HG02588 (cell line): ENCODE measurements at regions not wholly inside any gene's neighbourhood (a gene's known extent, or its start where the extent isn't known, plus 50 kb on each side); places are given as distances from the start of the nearest gene placed in this dataset.
"Not testable (repeated sequence)": the region's sequence is repeated elsewhere in the genome, so short reads cannot be mapped to it uniquely, and the experiment has no call there.

ENCODE experiments used
- ATAC-seq: cut with Tn5 transposase; IDR thresholded peaks from one replicate; pipeline ENCODE4 v1.9.1; 2021; ENCODE audit warnings: mild to moderate bottlenecking, moderate library complexity; ENCODE audit not compliant: unreplicated experiment

DNA sequence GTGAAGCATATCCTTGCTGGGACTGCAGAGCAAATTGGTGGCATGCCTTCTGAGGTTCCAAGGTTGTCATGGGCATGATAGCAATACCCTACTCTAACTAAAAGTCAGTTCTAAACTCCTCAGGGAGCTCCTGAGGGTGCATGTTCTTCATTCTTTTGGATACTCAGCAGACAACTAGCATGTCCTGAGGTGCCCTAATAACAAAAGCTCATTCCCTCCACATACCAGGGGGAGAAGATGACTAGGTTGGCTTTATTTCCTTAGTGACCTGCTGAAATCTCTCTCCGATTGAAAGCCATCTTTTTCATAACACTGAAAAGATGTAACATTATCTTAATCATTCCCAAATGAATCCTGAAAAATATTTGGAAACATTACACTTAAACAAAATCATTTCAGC lies 188.7 kb upstream of the IGF1 start:
- no peak for ATAC-seq

DNA sequence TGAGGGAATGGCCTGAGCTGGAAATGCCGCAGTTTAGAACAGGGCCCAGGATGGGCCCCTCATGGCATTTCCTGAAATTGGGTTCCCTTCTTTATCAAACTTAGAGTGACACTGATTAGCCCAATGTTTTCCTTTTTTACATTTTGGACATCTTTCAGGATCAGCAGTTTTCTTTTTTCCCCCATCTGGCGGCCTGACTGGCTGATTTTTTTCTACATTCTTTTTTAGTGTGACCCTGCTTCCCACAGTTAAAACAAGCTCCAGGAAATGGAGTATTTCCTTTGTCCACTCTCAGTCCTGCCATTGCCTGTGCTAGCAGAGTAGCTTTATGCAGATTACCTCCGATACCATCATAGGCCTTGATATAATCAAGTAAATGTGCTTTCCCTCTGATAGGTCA lies 185.8 kb upstream of the IGF1 start:
- not testable (repeated sequence) for ATAC-seq

DNA sequence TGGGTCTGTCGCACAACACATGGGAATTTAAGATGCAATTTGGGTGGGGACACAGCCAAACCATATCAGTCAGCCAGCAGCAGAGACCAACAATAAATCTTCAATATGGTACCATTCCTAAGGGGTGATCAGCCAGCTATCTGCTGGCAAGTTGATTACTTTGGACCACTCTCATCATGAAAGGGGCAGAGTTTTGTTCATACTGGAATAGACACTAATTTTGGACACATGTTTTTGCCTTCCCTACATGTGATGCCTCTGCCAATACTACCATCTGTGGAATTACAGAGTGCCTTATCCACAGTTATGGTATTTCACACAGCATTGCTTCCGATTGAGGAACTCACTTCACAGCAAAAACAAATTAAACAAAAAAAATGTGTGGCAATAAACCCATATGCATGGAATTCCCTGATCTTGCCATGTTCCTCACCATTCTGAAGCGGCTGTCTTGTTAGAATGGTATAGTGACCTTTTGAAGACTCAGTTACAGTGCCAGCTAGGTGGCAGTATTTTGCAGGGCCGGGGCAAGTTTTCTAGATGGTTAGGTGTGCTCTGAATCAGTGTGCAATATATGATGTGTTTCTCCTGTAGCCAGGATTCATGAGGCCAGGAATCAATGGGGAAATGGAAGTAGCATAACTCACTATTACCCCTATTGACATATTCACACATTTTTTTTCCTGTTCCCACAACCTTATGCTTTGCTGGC lies 179.0 kb upstream of the IGF1 start:
- ATAC-seq, result no peak

DNA sequence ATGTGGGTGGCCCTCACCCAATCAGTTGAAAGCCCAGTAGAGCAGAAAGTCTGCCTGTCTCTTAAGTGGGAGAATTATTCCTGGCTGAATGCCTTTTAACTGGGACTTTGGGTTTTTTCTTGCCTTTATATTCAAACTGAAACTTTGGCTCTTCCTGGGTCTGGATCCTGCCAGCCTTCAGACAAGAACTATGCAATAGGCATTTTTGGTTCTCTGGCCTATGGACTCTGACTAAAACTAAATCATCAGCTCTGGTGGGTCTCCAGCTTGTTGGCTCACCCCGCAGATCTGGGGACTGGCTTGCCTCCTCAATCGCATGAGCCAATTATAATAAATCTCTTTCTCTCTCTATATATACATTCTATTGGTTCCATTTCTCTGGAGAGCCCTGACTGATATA lies 173.0 kb upstream of the IGF1 start:
- no peak for ATAC-seq

DNA sequence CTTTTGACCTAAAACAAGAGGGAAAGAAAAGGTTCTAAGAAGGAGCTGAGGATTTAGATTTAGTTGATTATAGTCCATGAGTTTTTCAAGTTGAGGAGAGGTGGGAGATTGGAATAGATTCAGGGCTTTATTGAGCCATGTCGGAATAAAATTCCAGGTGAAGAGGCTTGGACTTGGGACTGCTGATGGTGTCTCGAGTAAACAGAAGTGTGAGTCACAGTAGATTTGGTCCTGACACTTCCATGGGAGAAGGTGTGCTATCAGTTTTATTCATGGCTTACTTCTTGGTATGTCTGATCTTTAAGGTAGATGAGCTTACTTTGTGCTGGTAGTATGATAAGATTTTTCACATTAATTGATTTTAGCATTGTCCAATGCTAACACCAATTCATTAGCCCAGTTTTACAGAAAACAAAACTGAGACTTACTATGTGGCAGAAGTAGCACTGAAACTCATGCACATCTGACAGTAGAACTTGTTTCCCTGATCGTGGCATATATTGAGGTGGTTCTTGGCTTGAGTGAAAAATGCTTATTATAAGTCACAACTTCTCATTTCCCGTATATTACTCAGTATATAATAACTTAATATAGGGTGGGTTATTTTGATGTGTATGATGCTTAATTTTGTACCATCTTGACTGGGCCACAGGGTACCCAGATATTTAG lies 172.4 kb upstream of the IGF1 start:
- no peak for ATAC-seq

DNA sequence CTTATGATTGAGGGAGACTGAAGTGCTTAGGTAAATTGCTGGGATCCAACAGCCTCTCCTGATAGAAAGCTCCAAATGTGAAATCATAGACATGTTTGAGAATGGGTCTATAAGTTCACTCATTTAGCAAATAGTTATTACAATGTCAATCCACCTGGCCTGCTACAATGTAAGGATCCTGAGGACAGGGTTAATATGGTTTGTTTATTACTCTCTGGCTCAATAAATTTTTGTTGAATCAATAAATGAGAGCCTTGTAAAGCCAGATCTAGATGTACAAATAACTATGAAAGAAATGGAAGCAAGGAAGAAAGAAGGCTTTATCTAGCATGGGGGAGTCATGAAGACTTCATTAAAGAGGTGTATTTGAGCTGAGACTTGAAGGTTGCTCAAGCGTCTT lies 165.6 kb upstream of the IGF1 start:
- no peak for ATAC-seq

DNA sequence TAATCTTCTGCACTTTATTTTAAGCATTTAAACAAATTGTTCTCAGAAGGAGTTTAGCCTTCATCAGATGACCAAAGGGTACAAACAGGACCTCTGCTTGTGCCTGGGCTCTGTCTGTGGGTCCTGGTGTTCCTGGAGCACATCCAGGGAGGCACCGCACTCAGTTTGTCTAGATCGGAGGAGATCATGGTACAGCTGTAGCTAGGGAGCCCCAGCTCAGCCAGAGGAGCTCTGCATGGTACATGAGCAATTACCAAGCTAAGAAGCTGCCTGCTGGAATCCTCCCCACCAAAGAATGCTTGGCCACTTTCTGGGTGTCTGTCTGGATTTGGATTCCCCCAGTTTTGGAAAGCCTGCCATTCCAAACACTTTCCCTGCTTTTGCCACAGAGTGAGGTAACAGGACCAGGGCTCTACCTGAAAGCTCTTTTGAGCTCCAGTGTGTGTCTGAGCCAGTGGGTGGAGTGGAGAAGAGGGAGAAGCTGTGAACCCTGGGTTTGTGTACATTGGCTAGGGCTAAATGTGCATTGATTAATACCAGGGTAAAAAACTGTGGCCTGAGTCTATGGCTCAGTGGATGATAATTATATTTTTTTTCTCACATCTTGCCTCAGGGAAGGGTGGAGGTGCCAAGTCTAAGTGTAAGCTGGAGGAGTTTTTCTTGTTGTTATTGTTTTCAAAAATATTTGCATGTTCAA lies 163.7 kb upstream of the IGF1 start:
- ATAC-seq, result no peak

DNA sequence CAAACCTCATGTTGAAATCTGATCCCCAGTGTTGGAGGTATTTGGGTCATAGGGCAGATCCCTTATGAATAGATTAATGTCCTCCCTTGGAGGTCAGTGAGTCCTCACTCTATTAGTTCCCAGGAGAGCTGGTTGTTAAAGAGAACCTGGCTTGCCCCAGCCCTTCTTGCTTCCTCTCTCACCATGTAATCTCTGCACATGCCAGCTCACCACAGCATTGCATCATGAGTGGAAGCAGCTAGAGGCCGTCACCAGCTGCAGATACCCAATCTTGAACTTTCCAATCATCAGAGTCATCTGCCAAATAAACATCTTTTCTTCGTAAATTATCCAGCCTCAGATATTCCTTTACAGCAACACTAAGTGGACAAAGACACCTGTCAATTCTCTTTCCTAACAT lies 161.8 kb upstream of the IGF1 start:
- ATAC-seq, result no peak

DNA sequence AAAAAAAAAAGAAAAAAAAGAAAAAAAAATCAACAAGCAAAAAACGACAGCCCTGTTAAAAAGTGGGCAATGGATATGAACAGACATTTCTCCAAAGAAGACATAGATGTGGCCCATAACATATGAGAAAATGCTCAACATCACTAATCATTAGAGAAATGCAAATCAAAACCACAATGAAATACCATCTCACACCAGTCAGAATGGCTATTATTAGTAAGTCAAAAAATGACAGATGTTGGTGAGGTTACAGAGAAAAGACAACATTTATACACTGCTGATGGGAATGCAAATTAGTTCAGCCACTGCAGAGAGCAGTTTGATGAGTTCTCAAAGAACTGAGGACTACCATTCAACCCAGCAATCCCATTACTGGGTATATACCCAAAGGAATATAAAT lies 160.3 kb upstream of the IGF1 start:
- ATAC-seq, result not testable (repeated sequence)

DNA sequence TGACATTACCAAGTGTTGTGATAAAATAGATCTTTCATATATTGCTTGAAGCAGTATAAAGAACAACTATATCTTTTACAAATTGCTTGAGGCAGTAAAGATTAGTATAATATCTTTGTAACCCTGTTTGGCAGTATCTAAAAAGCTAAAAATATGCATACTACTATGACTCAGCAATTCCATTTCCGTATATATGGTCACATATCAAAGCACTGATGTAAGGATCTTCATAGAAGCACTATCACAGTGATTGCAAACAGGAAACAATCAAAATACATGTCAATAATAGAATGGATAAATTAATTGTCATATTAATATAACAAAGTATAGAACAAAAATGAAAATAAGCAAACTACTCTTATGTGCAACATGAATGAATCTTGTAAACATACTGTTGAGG lies 158.4 kb upstream of the IGF1 start:
- ATAC-seq, result no peak

DNA sequence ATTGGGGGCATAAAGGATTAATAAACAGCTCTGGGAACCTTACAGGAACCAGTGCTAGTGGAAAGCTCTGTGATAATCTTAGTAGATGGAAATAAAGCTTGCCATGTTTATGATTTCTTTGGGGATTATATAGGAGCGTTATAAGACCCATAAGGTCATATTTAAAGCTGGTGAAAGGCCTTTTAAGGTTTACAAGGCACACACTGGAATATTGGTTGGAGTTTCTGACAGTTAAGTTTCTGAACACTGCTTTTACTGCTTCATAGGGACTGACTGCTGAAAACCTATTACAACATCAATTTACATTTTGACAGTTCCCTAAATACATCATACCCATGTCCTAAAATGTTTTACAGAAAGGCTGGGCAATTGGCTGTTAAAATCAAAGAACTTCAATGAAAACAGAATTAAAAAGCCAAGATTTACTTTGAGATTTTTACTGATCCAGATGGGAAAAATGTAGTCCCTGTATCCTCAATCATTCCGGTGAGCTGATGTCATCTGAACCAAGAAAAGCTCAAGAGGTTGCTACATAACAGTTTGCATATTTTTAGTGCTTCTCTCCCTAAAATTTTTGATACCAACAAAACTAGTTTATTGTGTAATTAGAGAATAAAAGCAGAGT lies 153.7 kb upstream of the IGF1 start:
- no peak for ATAC-seq

DNA sequence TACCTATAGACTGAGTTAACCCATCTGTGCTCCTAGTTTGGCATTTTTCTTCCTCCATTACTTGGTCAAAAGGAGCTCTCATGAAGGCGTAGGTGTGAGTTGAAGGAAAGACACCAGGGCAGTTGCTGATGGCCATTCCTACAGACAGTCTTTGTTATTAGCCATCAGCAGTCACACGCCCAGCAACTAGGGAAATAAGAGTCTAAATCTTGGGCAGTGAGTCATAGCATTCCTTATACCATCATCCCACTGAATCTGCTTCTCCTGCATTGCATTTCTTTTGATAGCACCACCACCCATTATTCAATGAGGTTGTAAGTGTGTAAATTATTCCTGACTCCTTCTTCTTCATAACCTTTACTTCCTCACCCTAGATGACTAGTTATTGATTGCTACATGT lies 150.9 kb upstream of the IGF1 start:
- no peak for ATAC-seq

DNA sequence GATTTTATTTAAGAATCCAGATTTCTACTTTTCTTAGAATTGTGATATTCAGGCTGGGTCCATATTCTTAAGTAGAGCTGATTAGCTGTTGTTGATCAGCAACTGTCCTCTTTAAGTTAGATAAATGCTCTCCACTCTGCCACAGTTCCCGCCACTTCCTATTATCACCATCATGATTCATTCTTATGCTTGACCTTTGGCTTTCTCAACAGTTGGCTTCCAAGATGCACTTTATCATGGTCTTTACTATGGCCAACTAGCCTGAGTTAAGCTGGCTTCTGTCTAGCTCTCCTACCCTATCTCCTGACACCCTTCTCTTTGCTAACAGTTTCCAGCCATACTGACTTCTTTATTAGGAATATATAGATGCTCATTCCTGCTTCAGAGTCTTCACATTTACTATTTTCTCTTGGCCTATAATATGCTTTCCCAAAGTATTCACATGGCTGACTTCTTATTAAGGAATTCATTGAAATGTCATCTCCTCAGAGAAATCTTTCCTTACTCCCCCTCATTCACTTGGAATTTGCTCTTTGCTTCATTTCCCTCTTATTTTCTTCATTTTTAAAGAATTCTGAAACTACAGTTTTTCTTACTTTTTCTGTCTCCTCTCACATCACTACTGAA lies 149.0 kb upstream of the IGF1 start:
- no peak for ATAC-seq

DNA sequence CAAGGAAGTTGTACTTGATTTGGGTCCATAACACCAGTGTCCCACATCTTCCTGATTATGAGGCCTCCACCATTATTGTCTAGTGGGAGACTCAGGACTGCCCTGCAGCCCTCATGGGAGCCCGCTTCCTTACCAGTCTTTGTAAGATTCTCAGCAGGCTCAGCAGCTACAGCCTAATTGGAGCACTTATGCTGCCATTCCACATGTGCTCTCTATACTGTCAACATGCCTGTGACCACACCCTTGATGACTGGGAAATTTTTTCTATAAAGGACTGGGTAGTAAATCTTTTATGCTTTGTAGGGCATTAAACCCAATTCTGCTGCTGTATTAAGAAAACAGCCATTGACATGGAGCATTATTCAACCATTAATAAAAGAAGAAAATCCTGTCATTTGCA lies 145.5 kb upstream of the IGF1 start:
- no peak for ATAC-seq

DNA sequence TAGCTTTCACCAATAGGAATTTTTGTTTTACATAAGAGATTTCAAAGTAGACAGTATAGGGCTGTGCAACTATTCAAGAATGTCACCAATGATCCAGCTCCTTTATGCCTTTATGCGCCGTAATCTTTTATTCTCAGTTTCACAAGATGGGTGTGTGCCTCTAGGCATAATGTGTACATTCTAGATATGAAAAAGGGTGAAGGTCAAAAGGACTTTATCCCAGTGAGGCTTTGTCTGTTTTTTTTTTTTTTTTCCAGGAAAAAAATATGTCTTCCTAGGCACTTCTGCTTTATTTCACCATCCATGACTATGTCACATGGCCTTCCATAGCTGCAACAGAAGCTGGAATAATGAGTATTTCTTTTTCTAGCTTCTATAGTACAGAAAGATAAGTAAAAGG lies 142.3 kb upstream of the IGF1 start:
- no peak for ATAC-seq

DNA sequence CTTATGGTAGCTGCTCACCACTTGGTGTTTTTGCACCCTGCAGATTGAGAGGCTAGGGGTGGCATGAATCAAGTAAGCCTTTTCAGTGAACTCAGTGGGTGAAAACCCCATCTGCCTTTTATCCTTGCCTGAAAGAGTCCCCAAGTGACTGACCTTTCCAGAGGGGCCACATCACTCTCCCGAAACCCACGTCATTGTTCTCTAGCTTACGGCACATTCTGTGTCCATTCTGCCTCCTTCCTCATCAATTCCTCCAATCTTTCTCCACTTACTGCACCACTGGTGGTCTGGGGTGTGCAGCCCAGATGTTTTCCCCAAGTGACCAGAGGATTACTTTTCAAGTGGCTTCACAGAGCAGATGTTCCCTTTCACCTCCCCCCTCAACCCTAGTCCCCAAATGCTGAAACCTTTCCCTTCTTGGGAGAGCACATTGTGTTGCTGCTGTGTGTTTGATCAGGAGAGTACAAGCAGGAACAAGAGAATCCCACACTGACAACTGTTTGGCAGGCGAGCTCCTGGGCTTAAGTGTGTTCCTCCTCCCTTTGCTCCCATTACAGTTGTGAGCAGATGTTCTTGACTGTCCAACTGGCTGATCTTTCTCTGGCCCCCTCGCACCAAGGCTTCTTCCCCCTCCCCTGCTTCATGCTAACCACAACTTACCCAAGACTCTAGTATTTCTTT lies 138.0 kb upstream of the IGF1 start:
- no peak for ATAC-seq

DNA sequence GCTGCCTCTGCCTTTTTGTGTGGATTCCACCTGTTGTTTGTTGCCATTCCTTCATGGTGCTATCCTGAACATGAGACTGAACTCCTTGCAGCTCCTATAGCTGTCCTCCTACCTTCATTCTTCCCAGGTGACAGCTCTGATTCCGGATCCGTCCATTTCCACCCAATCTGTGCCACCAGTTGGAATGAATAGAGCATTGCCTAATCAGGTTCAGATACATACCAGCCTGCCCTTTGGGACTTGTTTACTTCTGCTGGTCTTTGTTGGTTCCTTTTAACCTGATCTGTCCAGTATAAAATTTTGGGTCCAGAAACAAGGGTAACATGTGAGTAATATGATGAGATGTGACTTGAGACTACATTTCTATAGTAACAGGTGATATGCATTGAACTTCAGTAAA lies 136.3 kb upstream of the IGF1 start:
- no peak for ATAC-seq

DNA sequence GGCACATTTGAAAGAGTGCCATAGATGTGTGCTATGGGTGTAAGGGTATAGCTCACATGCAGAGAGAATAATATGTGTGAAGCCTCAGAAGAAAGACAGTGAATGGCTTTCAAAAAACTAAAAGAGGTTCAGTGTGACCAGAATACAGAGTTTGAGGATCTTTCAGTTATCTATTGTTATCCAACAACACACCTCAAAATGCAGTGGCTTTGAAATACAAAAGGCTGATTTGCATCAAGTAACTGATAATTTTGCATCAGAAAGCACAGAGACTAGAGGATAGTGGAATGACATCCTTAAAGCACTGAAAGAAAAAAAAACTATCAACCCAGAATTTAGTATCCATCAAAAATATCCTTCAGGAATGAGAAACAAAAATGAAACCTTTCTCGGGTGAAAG lies 131.6 kb upstream of the IGF1 start:
- ATAC-seq, result no peak

DNA sequence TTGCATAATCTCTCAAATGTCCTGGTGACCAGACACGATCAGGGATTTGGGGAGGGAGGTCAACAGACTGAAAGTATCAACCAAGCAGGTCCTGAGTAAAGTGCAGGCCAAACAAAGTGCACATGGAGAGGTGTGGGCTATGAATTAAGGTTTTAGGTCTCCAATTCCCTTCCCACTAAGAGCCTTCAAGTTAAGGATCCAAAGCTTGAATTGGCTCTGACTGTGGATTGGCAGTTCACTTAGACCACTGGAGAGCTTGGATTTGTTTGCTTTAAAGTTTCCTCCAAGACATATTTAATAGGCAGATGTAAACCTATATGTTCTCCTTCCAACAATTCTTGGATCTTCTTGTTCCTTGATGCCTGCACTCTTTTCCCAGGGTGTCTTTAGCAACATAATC lies 129.6 kb upstream of the IGF1 start:
- no peak for ATAC-seq

DNA sequence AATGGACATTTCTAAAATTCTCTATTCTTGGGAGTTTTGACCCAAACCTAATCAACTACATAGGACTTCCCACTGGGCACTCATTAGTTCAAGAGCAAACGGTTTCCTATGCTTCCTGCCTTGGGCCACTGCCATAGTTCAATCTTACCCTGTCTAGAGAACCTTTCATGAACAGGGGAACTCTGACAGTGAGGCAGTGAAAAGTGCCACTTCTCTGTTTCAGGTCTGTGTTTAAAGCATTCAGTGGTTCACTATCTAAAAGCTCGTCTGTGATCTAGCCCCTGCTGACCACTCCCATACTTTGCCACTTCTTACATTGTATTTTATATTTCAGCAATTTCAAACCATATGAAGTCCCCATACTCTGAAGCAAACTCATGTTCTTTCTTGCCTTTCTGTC lies 122.7 kb upstream of the IGF1 start:
- no peak for ATAC-seq

DNA sequence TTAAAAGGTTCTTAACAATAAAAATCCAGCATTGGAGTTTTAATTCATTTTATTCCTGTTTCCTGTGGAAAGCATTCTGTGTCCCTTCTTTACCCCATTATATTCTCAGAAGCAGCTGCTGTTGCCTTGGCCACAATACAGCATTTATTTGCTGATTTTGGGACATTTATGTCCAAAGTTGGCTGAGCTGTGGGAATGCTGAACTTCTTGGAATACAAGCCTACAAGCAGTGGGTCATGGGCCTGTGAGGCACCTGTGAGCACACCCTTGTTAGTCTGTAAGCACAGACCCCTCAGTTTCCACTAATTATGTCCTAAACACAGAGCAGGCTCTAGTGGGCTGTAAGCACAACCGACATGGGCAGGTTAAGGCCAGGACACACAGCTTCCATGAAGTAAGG lies 122.2 kb upstream of the IGF1 start:
- ATAC-seq, result no peak
